WI38 (cell line): ENCODE measurements at regions not wholly inside any gene's neighbourhood (a gene's known extent, or its start where the extent isn't known, plus 50 kb on each side); places are given as distances from the start of the nearest gene placed in this dataset.

Source experiments
- H3K4me3 ChIP-seq: 2 replicates; pipeline ENCODE4 v1.5.1; 2011; ENCODE audit warnings: low read depth, mild to moderate bottlenecking, control low read depth, low read length
- CTCF ChIP-seq: IDR thresholded peaks from 2 replicates; pipeline ENCODE4 v1.5.1; 2012; ENCODE audit warnings: low read depth, mild to moderate bottlenecking, control low read depth, low read length

GRCh38 chr2:193687195-193687594, 1492.5 kb upstream of the TMEFF2 start:
- H3K4me3 ChIP-seq: no peak overlapping the region
- TF ChIP-seq CTCF: no peak

GRCh38 chr2:193679847-193680246, 1485.1 kb upstream of the TMEFF2 start:
- no peak overlapping the region for H3K4me3 ChIP-seq
- no peak for TF ChIP-seq CTCF

GRCh38 chr2:193670478-193670877, 1475.7 kb upstream of the TMEFF2 start:
- H3K4me3 ChIP-seq: no peak overlapping the region
- no peak for TF ChIP-seq CTCF

- no peak for TF ChIP-seq CTCF
- no peak overlapping the region for H3K4me3 ChIP-seq
Measured at GRCh38 chr2:193668557-193669323, 1474.0 kb upstream of the TMEFF2 start.

- TF ChIP-seq CTCF: no peak
- no peak overlapping the region for H3K4me3 ChIP-seq
Measured at GRCh38 chr2:193627927-193628272, 1433.2 kb upstream of the TMEFF2 start.

GRCh38 chr2:193627187-193627926, 1432.6 kb upstream of the TMEFF2 start:
- no peak for TF ChIP-seq CTCF
- H3K4me3 ChIP-seq: no peak overlapping the region

- H3K4me3 ChIP-seq: no peak overlapping the region
- no peak for TF ChIP-seq CTCF
Measured at GRCh38 chr2:193608451-193608850, 1413.7 kb upstream of the TMEFF2 start.
